H9 (cell line): ENCODE measurements at regions not wholly inside any gene's neighbourhood (a gene's known extent, or its start where the extent isn't known, plus 50 kb on each side); places are given as distances from the start of the nearest gene placed in this dataset.

ENCODE experiments used
- DNase-seq: peaks from one replicate; pipeline ENCODE4 v3.0.0-alpha.2; 2017
- H2AFZ ChIP-seq: one replicate; pipeline ENCODE4 v1.6.1; 2013; ENCODE audit warnings: mild to moderate bottlenecking, low read length, control low read depth, moderate library complexity
- H2AK5ac ChIP-seq: 2 replicates; pipeline ENCODE4 v1.6.1; 2013; ENCODE audit warnings: low read length, control low read depth, mixed read lengths; ENCODE audit not compliant: insufficient read length
- H2BK120ac ChIP-seq: one replicate; pipeline ENCODE4 v1.6.1; 2013; ENCODE audit warnings: low read depth, mild to moderate bottlenecking, low read length, control low read depth, inconsistent platforms; ENCODE audit not compliant: poor library complexity, severe bottlenecking
- H2BK12ac ChIP-seq: 2 replicates; pipeline ENCODE4 v1.6.1; 2013; ENCODE audit warnings: low read length, control low read depth, mixed read lengths, low read depth; ENCODE audit not compliant: insufficient read length
- H2BK15ac ChIP-seq: 2 replicates; pipeline ENCODE4 v1.6.1; 2013; ENCODE audit warnings: low read depth, low read length, control low read depth
- H2BK20ac ChIP-seq: one replicate; pipeline ENCODE4 v1.6.1; 2013; ENCODE audit warnings: low read depth, mild to moderate bottlenecking, low read length, control low read depth, inconsistent platforms; ENCODE audit not compliant: poor library complexity, severe bottlenecking
- H2BK5ac ChIP-seq: 2 replicates; pipeline ENCODE4 v1.6.1; 2013; ENCODE audit warnings: low read length, control low read depth, mixed read lengths; ENCODE audit not compliant: insufficient read length
- H3K14ac ChIP-seq: 2 replicates; pipeline ENCODE4 v1.6.1; 2013; ENCODE audit warnings: low read length, control low read depth; ENCODE audit not compliant: insufficient read depth
- H3K18ac ChIP-seq: 2 replicates; pipeline ENCODE4 v1.6.1; 2013; ENCODE audit warnings: low read depth, mild to moderate bottlenecking, mixed read lengths, low read length, control low read depth; ENCODE audit not compliant: insufficient read length
- H3K23ac ChIP-seq: 2 replicates; pipeline ENCODE4 v1.6.1; 2013; ENCODE audit warnings: low read length, control low read depth, mixed read lengths, low read depth; ENCODE audit not compliant: insufficient read length
- H3K23me2 ChIP-seq: 2 replicates; pipeline ENCODE4 v1.6.1; 2013; ENCODE audit warnings: low read depth, mild to moderate bottlenecking, mixed read lengths, low read length, control low read depth; ENCODE audit not compliant: insufficient read length, poor library complexity, severe bottlenecking
- H3K27ac ChIP-seq: 2 replicates; pipeline ENCODE4 v1.5.1; 2013; ENCODE audit warnings: low read length, control low read depth, mixed read lengths, low read depth; ENCODE audit not compliant: insufficient read length
- H3K27me3 ChIP-seq: 2 replicates; pipeline ENCODE4 v1.6.1; 2013; ENCODE audit warnings: low read length, control low read depth, inconsistent platforms; ENCODE audit not compliant: insufficient read depth
- H3K4ac ChIP-seq: 2 replicates; pipeline ENCODE4 v1.6.1; 2013; ENCODE audit warnings: low read depth, mild to moderate bottlenecking, control low read depth, inconsistent platforms, low read length, moderate library complexity
- H3K4me1 ChIP-seq: 2 replicates; pipeline ENCODE4 v1.6.1; 2013; ENCODE audit warnings: low read length, control low read depth, inconsistent platforms; ENCODE audit not compliant: insufficient read depth
- H3K4me2 ChIP-seq: 2 replicates; pipeline ENCODE4 v1.6.1; 2013; ENCODE audit warnings: low read length, control low read depth, mixed read lengths; ENCODE audit not compliant: insufficient read length, insufficient read depth
- H3K56ac ChIP-seq: 2 replicates; pipeline ENCODE4 v1.6.1; 2013; ENCODE audit warnings: low read depth, mild to moderate bottlenecking, mixed read lengths, low read length, control low read depth; ENCODE audit not compliant: insufficient read length
- H3K79me1 ChIP-seq: 2 replicates; pipeline ENCODE4 v1.6.1; 2013; ENCODE audit warnings: low read depth, mild to moderate bottlenecking, moderate library complexity, low read length, control low read depth, inconsistent platforms; ENCODE audit not compliant: insufficient read depth, poor library complexity, severe bottlenecking
- H3K79me2 ChIP-seq: 2 replicates; pipeline ENCODE4 v1.6.1; 2013; ENCODE audit warnings: low read length, control low read depth, inconsistent platforms; ENCODE audit not compliant: insufficient read depth
- H3K9ac ChIP-seq: 2 replicates; pipeline ENCODE4 v1.6.1; 2013; ENCODE audit warnings: low read length, control low read depth, mixed read lengths; ENCODE audit not compliant: insufficient read length; ENCODE audit errors: extremely low read depth
- H3K9me3 ChIP-seq: one replicate; pipeline ENCODE4 v1.6.1; 2013; ENCODE audit warnings: low read depth, low read length, inconsistent platforms; ENCODE audit not compliant: control insufficient read depth
- H3T11ph ChIP-seq: one replicate; pipeline ENCODE4 v1.6.1; 2013; ENCODE audit warnings: mild to moderate bottlenecking, low read length, control low read depth, inconsistent platforms
- H4K20me1 ChIP-seq: one replicate; pipeline ENCODE4 v1.6.1; 2013; ENCODE audit not compliant: control insufficient read depth, insufficient read length, insufficient read depth
- H4K5ac ChIP-seq: 2 replicates; pipeline ENCODE4 v1.6.1; 2013; ENCODE audit warnings: low read depth, mild to moderate bottlenecking, mixed read lengths, low read length, control low read depth; ENCODE audit not compliant: insufficient read length
- H4K8ac ChIP-seq: replicated peaks from 2 replicates; pipeline ENCODE4 v1.6.1; 2013; ENCODE audit warnings: low read length, control low read depth, mixed read lengths, low read depth; ENCODE audit not compliant: insufficient read length
- H4K91ac ChIP-seq: 2 replicates; pipeline ENCODE4 v1.6.1; 2013; ENCODE audit warnings: low read depth, mild to moderate bottlenecking, moderate library complexity, mixed read lengths, low read length, control low read depth; ENCODE audit not compliant: insufficient read length
- H3K27ac Mint-ChIP-seq, 3 experiments: 2 replicates in 2 of 3; 3 replicates in 1 of 3; pipeline ENCODE4 v1.8.0; 2020 to 2021; ENCODE audit warnings: mixed read lengths in 3 of 3, mild to moderate bottlenecking in 1 of 3, moderate library complexity in 1 of 3
- H3K27me3 Mint-ChIP-seq: 2 replicates; pipeline ENCODE4 v1.8.0; 2021; ENCODE audit warnings: low read depth, mild to moderate bottlenecking, moderate library complexity, mixed read lengths
- H3K36me3 Mint-ChIP-seq, 3 experiments: 2 replicates in 2 of 3; 3 replicates in 1 of 3; pipeline ENCODE4 v1.8.0; 2020 to 2021; ENCODE audit warnings: low read depth in 3 of 3, mixed read lengths in 3 of 3; ENCODE audit not compliant: insufficient read depth in 1 of 3
- H3K4me1 Mint-ChIP-seq, 2 experiments: 2 replicates each; pipeline ENCODE4 v1.8.0; 2020; ENCODE audit warnings: mixed read lengths in 2 of 2
- H3K4me3 Mint-ChIP-seq, 2 experiments: 2 replicates in 1 of 2; 3 replicates in 1 of 2; pipeline ENCODE4 v1.8.0; 2020 to 2021; ENCODE audit warnings: mild to moderate bottlenecking in 2 of 2, mixed read lengths in 2 of 2, moderate library complexity in 1 of 2
- H3K9me3 Mint-ChIP-seq, 2 experiments: 2 replicates in 1 of 2; 3 replicates in 1 of 2; pipeline ENCODE4 v1.8.0; 2020; ENCODE audit warnings: mild to moderate bottlenecking in 2 of 2, mixed read lengths in 2 of 2, moderate library complexity in 1 of 2
- WGBS: extraction: QIAGEN DNeasy Blood & Tissue Kit; methylation state at CpG from one replicate; pipeline ENCODE4 v1.1.7; 2013; ENCODE audit warnings: missing lambda C conversion rate, low lambda C conversion rate, mixed read lengths; ENCODE audit not compliant: insufficient read length; ENCODE audit errors: extremely low coverage; 5-methylcytosine and 5-hydroxymethylcytosine counted together
- TF ChIP-seq, protein P1 (sequence below): fragments of 200-600 bp; sonication (generic); conservative IDR thresholded peaks from 3 replicates; pipeline ENCODE4 v1.8.0; 2021; ENCODE audit warnings: antibody characterized with exemption, mild to moderate bottlenecking

- H3K18ac ChIP-seq: no peak overlapping the region
- Mint-ChIP-seq H3K4me1 (no peaks in the 10 kb centered on the region), H3K27ac (no peak overlapping the region; a peak in 1 of 7 replicates), H3K27me3 (no peaks in the 10 kb centered on the region), H3K9me3 (no peaks in the 10 kb centered on the region), H3K36me3 (no peaks in the 10 kb centered on the region), H3K4me3 (no peak overlapping the region)
- H3K4me2 ChIP-seq: no peak overlapping the region
- H4K8ac ChIP-seq: no peak overlapping the region
- H4K91ac ChIP-seq: no peak overlapping the region
- TF ChIP-seq, protein P1, sequence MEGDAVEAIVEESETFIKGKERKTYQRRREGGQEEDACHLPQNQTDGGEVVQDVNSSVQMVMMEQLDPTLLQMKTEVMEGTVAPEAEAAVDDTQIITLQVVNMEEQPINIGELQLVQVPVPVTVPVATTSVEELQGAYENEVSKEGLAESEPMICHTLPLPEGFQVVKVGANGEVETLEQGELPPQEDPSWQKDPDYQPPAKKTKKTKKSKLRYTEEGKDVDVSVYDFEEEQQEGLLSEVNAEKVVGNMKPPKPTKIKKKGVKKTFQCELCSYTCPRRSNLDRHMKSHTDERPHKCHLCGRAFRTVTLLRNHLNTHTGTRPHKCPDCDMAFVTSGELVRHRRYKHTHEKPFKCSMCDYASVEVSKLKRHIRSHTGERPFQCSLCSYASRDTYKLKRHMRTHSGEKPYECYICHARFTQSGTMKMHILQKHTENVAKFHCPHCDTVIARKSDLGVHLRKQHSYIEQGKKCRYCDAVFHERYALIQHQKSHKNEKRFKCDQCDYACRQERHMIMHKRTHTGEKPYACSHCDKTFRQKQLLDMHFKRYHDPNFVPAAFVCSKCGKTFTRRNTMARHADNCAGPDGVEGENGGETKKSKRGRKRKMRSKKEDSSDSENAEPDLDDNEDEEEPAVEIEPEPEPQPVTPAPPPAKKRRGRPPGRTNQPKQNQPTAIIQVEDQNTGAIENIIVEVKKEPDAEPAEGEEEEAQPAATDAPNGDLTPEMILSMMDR: no peak
- no peak overlapping the region for H3K14ac ChIP-seq
- H2AFZ ChIP-seq: no peak overlapping the region
- H4K5ac ChIP-seq: no peak overlapping the region
- H2BK12ac ChIP-seq: no peak overlapping the region
- no peak overlapping the region for H2BK5ac ChIP-seq
- H3K9ac ChIP-seq: no peak overlapping the region
- no peak overlapping the region for H3T11ph ChIP-seq
- no peaks in the 10 kb centered on the region for H3K79me1 ChIP-seq
- H3K23me2 ChIP-seq: no peaks in the 10 kb centered on the region
- H3K23ac ChIP-seq: no peak overlapping the region
- H2BK120ac ChIP-seq: no peak overlapping the region
- no peaks in the 10 kb centered on the region for H3K27me3 ChIP-seq
- H4K20me1 ChIP-seq: no peaks in the 10 kb centered on the region
- H3K9me3 ChIP-seq: no peaks in the 10 kb centered on the region
- no CpG with 5 or more reads among the region's 8 CpGs for WGBS
- H3K4ac ChIP-seq: no peak overlapping the region
- no peak overlapping the region for H2AK5ac ChIP-seq
- no peak for DNase-seq
- no peak overlapping the region for H2BK20ac ChIP-seq
- no peaks in the 10 kb centered on the region; the same call in 1 of the 2 replicates for H3K4me1 ChIP-seq
- H3K56ac ChIP-seq: no peak overlapping the region
- H3K79me2 ChIP-seq: no peaks in the 10 kb centered on the region
- no peak overlapping the region for H3K27ac ChIP-seq
- H2BK15ac ChIP-seq: no peak overlapping the region
These were observed 461.0 kb downstream of the GBE1 start for GRCh38 chr3:81300324-81300927.
